ENCODE measurements at regions not wholly inside any gene's neighbourhood (a gene's known extent, or its start where the extent isn't known, plus 50 kb on each side); places are given as distances from the start of the nearest gene placed in this dataset.

DNA sequence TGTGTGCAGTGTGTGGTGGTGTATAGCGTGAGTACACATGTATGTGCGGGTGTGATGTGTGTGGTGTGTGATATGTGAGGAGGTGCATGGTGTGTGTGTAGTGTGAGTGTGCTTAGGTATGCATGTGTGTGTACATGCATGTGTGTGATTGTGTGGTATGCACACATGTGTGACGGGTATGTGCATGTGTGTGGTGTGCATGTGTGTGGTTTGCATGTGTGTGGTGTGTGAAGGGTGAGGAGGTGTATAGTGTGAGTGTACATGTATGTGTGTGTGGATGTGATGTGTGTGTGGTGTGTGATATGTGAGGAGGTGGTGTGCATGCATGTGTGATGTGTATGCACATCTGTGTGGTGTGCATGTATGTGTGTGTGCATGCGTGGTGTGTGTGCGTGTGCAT, 105.6 kb downstream of the CMPK2 start:
- intact Hi-C loops (cut with DNase I): no loop called here
- Histone ChIP-seq H3K36me3 (no peaks in the 10 kb centered on the region), H3K27me3 (peaks cover 0 to 8% (median 0%) of the 10 kb centered on the region in 4 donors), H3K9me3 (no peaks in the 10 kb centered on the region), H3K27ac (no peak overlapping the region), H3K4me3 (no peak overlapping the region), H3K4me1 (no peaks in the 10 kb centered on the region)
- WGBS, 2 donors: 91 to 95% methylated on average over 3 to 5 of the region's 5 CpGs
- DNase-seq: no peak
- TF ChIP-seq POLR2A (IDR thresholded peaks at IDR 0.05): no peak
- no peak for TF ChIP-seq CTCF (IDR thresholded peaks at IDR 0.05)

GRCh38 chr2:6764968-6765723, 100.6 kb downstream of the CMPK2 start:
- no peak overlapping the region for H3K4me3 ChIP-seq
- no peaks in the 10 kb centered on the region for H3K4me1 ChIP-seq
- 74 to 86% methylated on average over 9 of the region's 9 CpGs for WGBS, 2 donors
- no peak for TF ChIP-seq POLR2A (IDR thresholded peaks at IDR 0.05)
- TF ChIP-seq CTCF (IDR thresholded peaks at IDR 0.05): no peak
- no peaks in the 10 kb centered on the region for H3K27me3 ChIP-seq
- no peaks in the 10 kb centered on the region for H3K9me3 ChIP-seq
- intact Hi-C loops (cut with DNase I): no loop called here
- DNase-seq: no peak
- no peak overlapping the region for H3K27ac ChIP-seq
- no peaks in the 10 kb centered on the region for H3K36me3 ChIP-seq

- Histone ChIP-seq H3K9me3 (no peaks in the 10 kb centered on the region), H3K36me3 (no peaks in the 10 kb centered on the region), H3K4me3 (no peak overlapping the region), H3K27ac (no peak overlapping the region), H3K27me3 (peaks cover 0 to 27% (median 0%) of the 10 kb centered on the region in 4 donors), H3K4me1 (peaks cover 0 to 8% (median 0%) of the 10 kb centered on the region in 3 donors)
- DNase-seq: no peak
- TF ChIP-seq POLR2A (IDR thresholded peaks at IDR 0.05) (no peak), CTCF (IDR thresholded peaks at IDR 0.05) (no peak)
- intact Hi-C loops (cut with DNase I): no loop called here
Observed at GRCh38 chr2:6769346-6769745, 96.4 kb downstream of the CMPK2 start.

DNA sequence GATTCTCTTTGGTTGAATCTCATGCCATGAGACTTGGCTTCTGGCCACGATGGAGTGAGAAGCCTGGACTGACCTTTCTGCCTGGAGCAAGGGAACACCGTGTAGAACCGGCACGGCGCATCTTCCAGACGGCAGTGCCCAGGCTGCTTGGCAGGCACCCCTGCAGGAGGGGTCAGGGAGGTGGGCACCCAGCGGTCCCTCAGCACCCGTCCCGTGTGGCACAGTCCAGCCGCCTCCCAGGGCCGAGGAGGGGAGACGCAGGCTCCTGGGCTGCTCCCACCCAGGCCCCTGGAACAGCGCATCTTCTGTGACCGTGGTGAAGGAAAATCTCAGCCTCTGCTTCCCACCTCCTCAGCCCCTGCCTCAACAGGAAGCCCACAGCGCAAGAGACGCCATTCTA, 95.7 kb downstream of the CMPK2 start:
- no peaks in the 10 kb centered on the region for H3K36me3 ChIP-seq
- H3K4me3 ChIP-seq: no peak overlapping the region
- TF ChIP-seq CTCF (IDR thresholded peaks at IDR 0.05) (no peak), POLR2A (IDR thresholded peaks at IDR 0.05) (no peak)
- H3K27ac ChIP-seq: no peak overlapping the region
- peaks cover 0 to 32% (median 0%) of the 10 kb centered on the region in 4 donors for H3K27me3 ChIP-seq
- WGBS, 2 donors: 65 to 74% methylated on average over 6 to 11 of the region's 16 CpGs
- H3K9me3 ChIP-seq: no peaks in the 10 kb centered on the region
- intact Hi-C loops (cut with DNase I): no loop called here
- peaks cover 0 to 8% (median 0%) of the 10 kb centered on the region in 3 donors for H3K4me1 ChIP-seq
- DNase-seq: no peak

GRCh38 chr2:6771634-6772611, 93.8 kb downstream of the CMPK2 start:
- intact Hi-C loops (cut with DNase I): no loop called here
- WGBS, 2 donors: 51 to 59% methylated on average over 15 of the region's 19 CpGs
- Histone ChIP-seq H3K9me3 (no peaks in the 10 kb centered on the region), H3K36me3 (no peaks in the 10 kb centered on the region), H3K27me3 (peaks cover 0 to 36% (median 0%) of the 10 kb centered on the region in 4 donors), H3K4me1 (peaks cover 0 to 8% (median 0%) of the 10 kb centered on the region in 3 donors), H3K27ac (no peak overlapping the region), H3K4me3 (no peak overlapping the region)
- no peak for DNase-seq
- no peak for TF ChIP-seq POLR2A (IDR thresholded peaks at IDR 0.05)
- no peak for TF ChIP-seq CTCF (IDR thresholded peaks at IDR 0.05)

All from esophagus squamous epithelium (tissue), 5 donors.